ENCODE measurements at regions not wholly inside any gene's neighbourhood (a gene's known extent, or its start where the extent isn't known, plus 50 kb on each side); places are given as distances from the start of the nearest gene placed in this dataset.

- no peak for DNase-seq (ENCODE audit: low read depth)
- no peak for TF ChIP-seq CTCF (conservative IDR thresholded peaks at IDR 0.05; ENCODE audit: control insufficient read depth, insufficient read depth, low read depth, low read length)
- no peak overlapping the region for H3K4me3 ChIP-seq (ENCODE audit: control insufficient read depth, low read depth, low read length)
Observed at GRCh38 chr3:82715091-82715856, 953.8 kb upstream of the GBE1 start.

- TF ChIP-seq CTCF (conservative IDR thresholded peaks at IDR 0.05; ENCODE audit: control insufficient read depth, insufficient read depth, low read depth, low read length), result no peak
- H3K4me3 ChIP-seq (ENCODE audit: control insufficient read depth, low read depth, low read length), result no peak overlapping the region
- no peak for DNase-seq (ENCODE audit: low read depth)
Observed at GRCh38 chr3:82707035-82707434, 945.6 kb upstream of the GBE1 start.

- no peak for TF ChIP-seq CTCF (conservative IDR thresholded peaks at IDR 0.05; ENCODE audit: control insufficient read depth, insufficient read depth, low read depth, low read length)
- no peak overlapping the region for H3K4me3 ChIP-seq (ENCODE audit: control insufficient read depth, low read depth, low read length)
- DNase-seq (ENCODE audit: low read depth), result no peak
Observed at GRCh38 chr3:82685761-82686160, 924.3 kb upstream of the GBE1 start.

- no peak for DNase-seq (ENCODE audit: low read depth)
- no peak overlapping the region for H3K4me3 ChIP-seq (ENCODE audit: control insufficient read depth, low read depth, low read length)
- TF ChIP-seq CTCF (conservative IDR thresholded peaks at IDR 0.05; ENCODE audit: control insufficient read depth, insufficient read depth, low read depth, low read length), result no peak
Observed at GRCh38 chr3:82676356-82677026, 915.0 kb upstream of the GBE1 start.

- TF ChIP-seq CTCF (conservative IDR thresholded peaks at IDR 0.05; ENCODE audit: control insufficient read depth, insufficient read depth, low read depth, low read length), result no peak
- H3K4me3 ChIP-seq (ENCODE audit: control insufficient read depth, low read depth, low read length), result no peak overlapping the region
- DNase-seq (ENCODE audit: low read depth), result no peak
Observed at GRCh38 chr3:82672966-82673365, 911.5 kb upstream of the GBE1 start.

- no peak for TF ChIP-seq CTCF (conservative IDR thresholded peaks at IDR 0.05; ENCODE audit: control insufficient read depth, insufficient read depth, low read depth, low read length)
- no peak overlapping the region for H3K4me3 ChIP-seq (ENCODE audit: control insufficient read depth, low read depth, low read length)
- DNase-seq (ENCODE audit: low read depth), result no peak
Observed at GRCh38 chr3:82671466-82671865, 910.0 kb upstream of the GBE1 start.

All from fibroblast of mammary gland (primary cell).